ENCODE measurements at regions not wholly inside any gene's neighbourhood (a gene's known extent, or its start where the extent isn't known, plus 50 kb on each side); places are given as distances from the start of the nearest gene placed in this dataset.

GRCh38 chr3:36142746-36143145 lies 237.6 kb upstream of the STAC start:
- no peak for TF ChIP-seq CTCF (conservative IDR thresholded peaks at IDR 0.05 in 1 of 2, IDR thresholded peaks at IDR 0.05 in 1 of 2; ENCODE audit: low read depth in 1 of 2, low read length in 2 of 2)
- no peak for TF ChIP-seq EZH2 (IDR thresholded peaks at IDR 0.05; ENCODE audit: low read length, missing control alignments)
